BE2C (cell line): ENCODE measurements at regions not wholly inside any gene's neighbourhood (a gene's known extent, or its start where the extent isn't known, plus 50 kb on each side); places are given as distances from the start of the nearest gene placed in this dataset.
"Not testable (repeated sequence)": the region's sequence is repeated elsewhere in the genome, so short reads cannot be mapped to it uniquely, and the experiment has no call there.

Experiments used
- DNase-seq: peaks from one replicate; pipeline ENCODE4 v3.0.0-alpha.2; 2020
- H3K27me3 ChIP-seq: fragments of 250-450 bp; sonication (Bioruptor Pico); 2 replicates; pipeline ENCODE4 v1.5.1; 2020; ENCODE audit warnings: mild to moderate bottlenecking
- H3K36me3 ChIP-seq: fragments of 250-450 bp; sonication (Bioruptor Pico); 2 replicates; pipeline ENCODE4 v1.5.1; 2020; ENCODE audit warnings: mild to moderate bottlenecking
- H3K4me1 ChIP-seq: fragments of 250-450 bp; sonication (Bioruptor Pico); 2 replicates; pipeline ENCODE4 v1.5.1; 2020
- H3K4me3 ChIP-seq: 2 replicates; pipeline ENCODE4 v1.5.1; 2011; ENCODE audit warnings: low read depth, low read length
- H3K9me3 ChIP-seq: fragments of 250-450 bp; sonication (Bioruptor Pico); 2 replicates; pipeline ENCODE4 v1.5.1; 2020
- TF ChIP-seq, protein P1 (sequence below): IDR thresholded peaks from 2 replicates; pipeline ENCODE4 v1.5.1; 2012; ENCODE audit warnings: mild to moderate bottlenecking, low read depth, low read length

GRCh38 chr15:88992912-88993376 lies 79.8 kb upstream of the MFGE8 start:
- H3K4me3 ChIP-seq = no peak overlapping the region

DNA sequence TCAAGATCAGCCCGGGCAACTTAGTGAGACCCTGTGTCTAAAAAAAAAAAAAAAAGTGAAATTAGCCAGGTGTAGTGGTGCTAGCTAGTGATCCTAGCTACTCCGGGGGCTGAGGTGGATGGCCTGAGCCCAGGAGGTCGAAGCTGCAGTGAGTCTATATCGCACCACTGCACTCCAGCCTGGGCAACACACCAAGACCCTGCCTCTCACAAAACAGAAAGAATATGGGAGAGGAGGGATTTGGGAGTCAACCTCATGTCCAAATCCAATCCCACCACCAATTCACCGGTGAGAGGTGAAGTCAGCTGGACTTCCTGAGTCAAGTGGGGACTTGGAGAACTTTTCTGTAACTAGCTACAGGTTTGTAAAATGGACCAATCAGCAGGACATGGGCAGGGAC lies 80.5 kb upstream of the MFGE8 start:
- Histone ChIP-seq H3K27me3 (no peaks in the 10 kb centered on the region), H3K9me3 (no peaks in the 10 kb centered on the region), H3K4me1 (no peaks in the 10 kb centered on the region), H3K4me3 (no peak overlapping the region), H3K36me3 (no peaks in the 10 kb centered on the region)
- no peak for DNase-seq
- TF ChIP-seq, protein P1, sequence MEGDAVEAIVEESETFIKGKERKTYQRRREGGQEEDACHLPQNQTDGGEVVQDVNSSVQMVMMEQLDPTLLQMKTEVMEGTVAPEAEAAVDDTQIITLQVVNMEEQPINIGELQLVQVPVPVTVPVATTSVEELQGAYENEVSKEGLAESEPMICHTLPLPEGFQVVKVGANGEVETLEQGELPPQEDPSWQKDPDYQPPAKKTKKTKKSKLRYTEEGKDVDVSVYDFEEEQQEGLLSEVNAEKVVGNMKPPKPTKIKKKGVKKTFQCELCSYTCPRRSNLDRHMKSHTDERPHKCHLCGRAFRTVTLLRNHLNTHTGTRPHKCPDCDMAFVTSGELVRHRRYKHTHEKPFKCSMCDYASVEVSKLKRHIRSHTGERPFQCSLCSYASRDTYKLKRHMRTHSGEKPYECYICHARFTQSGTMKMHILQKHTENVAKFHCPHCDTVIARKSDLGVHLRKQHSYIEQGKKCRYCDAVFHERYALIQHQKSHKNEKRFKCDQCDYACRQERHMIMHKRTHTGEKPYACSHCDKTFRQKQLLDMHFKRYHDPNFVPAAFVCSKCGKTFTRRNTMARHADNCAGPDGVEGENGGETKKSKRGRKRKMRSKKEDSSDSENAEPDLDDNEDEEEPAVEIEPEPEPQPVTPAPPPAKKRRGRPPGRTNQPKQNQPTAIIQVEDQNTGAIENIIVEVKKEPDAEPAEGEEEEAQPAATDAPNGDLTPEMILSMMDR = no peak

More at GRCh38 chr15:88992912-88993376, 79.8 kb upstream of the MFGE8 start:
- H3K9me3 ChIP-seq = no peaks in the 10 kb centered on the region
- TF ChIP-seq, protein P1 = no peak
- no peaks in the 10 kb centered on the region for H3K4me1 ChIP-seq
- H3K36me3 ChIP-seq = no peaks in the 10 kb centered on the region
- H3K27me3 ChIP-seq = no peaks in the 10 kb centered on the region
- DNase-seq = no peak

GRCh38 chr15:88994286-88994685 lies 81.1 kb upstream of the MFGE8 start:
- DNase-seq = no peak
- H3K36me3 ChIP-seq = no peaks in the 10 kb centered on the region
- TF ChIP-seq, protein P1 = no peak
- no peak overlapping the region for H3K4me3 ChIP-seq
- no peaks in the 10 kb centered on the region for H3K9me3 ChIP-seq
- H3K4me1 ChIP-seq = no peaks in the 10 kb centered on the region
- no peaks in the 10 kb centered on the region for H3K27me3 ChIP-seq

DNA sequence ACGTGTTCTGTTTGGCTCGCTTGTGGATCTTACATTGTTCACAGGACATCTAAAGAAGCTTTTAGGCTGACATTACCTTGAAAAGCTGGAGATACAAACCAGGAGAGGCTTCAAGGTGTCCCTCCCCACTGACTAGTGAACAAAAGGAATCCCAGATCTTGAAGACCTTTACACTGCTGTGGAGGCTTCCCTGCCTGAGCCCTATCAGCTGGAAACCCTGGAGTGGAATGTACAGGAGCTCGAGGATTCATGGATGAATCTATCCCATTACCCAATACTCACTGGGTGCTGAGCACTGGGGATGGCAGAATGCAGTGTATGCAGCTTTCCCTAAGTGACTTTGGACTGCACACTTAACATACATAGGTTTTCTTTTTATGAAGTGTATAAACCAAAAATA lies 82.3 kb upstream of the MFGE8 start:
- Histone ChIP-seq H3K4me1 (no peaks in the 10 kb centered on the region), H3K9me3 (no peaks in the 10 kb centered on the region), H3K27me3 (no peaks in the 10 kb centered on the region), H3K36me3 (no peaks in the 10 kb centered on the region), H3K4me3 (no peak overlapping the region)
- TF ChIP-seq, protein P1 = no peak
- DNase-seq = no peak

DNA sequence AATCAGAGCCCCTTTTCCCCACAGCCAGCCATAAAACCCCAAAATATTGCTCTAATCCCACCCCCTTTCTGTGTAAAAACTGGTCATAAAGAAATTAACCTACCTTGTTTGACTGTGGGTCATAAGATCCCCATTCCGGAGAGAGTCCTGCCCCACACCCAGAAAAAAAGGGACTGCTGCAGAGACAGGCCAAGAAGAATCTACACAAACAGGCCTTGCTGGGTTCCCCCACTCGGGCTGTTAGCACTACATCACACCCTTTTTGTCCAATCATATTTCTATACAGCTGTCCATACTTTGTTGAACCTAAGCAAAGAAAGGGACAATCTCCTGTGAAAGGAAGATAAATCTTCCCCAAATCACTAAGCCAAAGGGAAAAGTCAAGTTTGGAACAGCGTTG lies 84.4 kb upstream of the MFGE8 start:
- H3K4me3 ChIP-seq = no peak overlapping the region
- no peaks in the 10 kb centered on the region for H3K9me3 ChIP-seq
- DNase-seq = no peak
- no peaks in the 10 kb centered on the region for H3K4me1 ChIP-seq
- H3K36me3 ChIP-seq = no peaks in the 10 kb centered on the region
- H3K27me3 ChIP-seq = no peaks in the 10 kb centered on the region
- TF ChIP-seq, protein P1 = no peak

GRCh38 chr15:88998980-88999713 lies 86.0 kb upstream of the MFGE8 start:
- DNase-seq = no peak
- no peaks in the 10 kb centered on the region for H3K27me3 ChIP-seq
- no peaks in the 10 kb centered on the region for H3K36me3 ChIP-seq
- H3K4me3 ChIP-seq = no peak overlapping the region
- H3K4me1 ChIP-seq = no peaks in the 10 kb centered on the region
- TF ChIP-seq, protein P1 = no peak
- no peaks in the 10 kb centered on the region for H3K9me3 ChIP-seq

- not testable (repeated sequence) for H3K36me3 ChIP-seq, H3K4me1 ChIP-seq, H3K9me3 ChIP-seq, H3K27me3 ChIP-seq, H3K4me3 ChIP-seq, DNase-seq
These were observed 86.5 kb upstream of the ABHD2 start for GRCh38 chr15:89001708-89002275.
